DND-41 (cell line): ENCODE measurements at regions not wholly inside any gene's neighbourhood (a gene's known extent, or its start where the extent isn't known, plus 50 kb on each side); places are given as distances from the start of the nearest gene placed in this dataset.
A peak's percentile ranks its signal among the peaks of the same experiment; 100 is the strongest.

ENCODE experiments used
- ATAC-seq: fragments of 200-7000 bp; cut with Tn5 transposase; 3 replicates; pipeline ENCODE4 v1.9.1; 2021; ENCODE audit warnings: low read depth; ENCODE audit not compliant: insufficient read depth
- DNase-seq: peaks from one replicate; pipeline ENCODE4 v3.0.0-alpha.2; 2020
- H2AFZ ChIP-seq: 2 replicates; pipeline ENCODE4 v1.6.0; 2012; ENCODE audit warnings: low read depth, low read length
- H3K27ac ChIP-seq: 2 replicates; pipeline ENCODE4 v1.5.1; 2012; ENCODE audit warnings: low read length, inconsistent platforms
- H3K27me3 ChIP-seq: fragments of 200-600 bp; sonication (generic); 2 replicates; pipeline ENCODE4 v1.6.0; 2012; ENCODE audit warnings: low read length, mild to moderate bottlenecking, inconsistent platforms; ENCODE audit not compliant: insufficient read depth, poor library complexity
- H3K36me3 ChIP-seq: 2 replicates; pipeline ENCODE4 v1.5.1; 2012; ENCODE audit warnings: low read length, inconsistent platforms; ENCODE audit not compliant: insufficient read depth
- H3K4me1 ChIP-seq: 2 replicates; pipeline ENCODE4 v1.5.1; 2012; ENCODE audit warnings: mild to moderate bottlenecking, low read length; ENCODE audit not compliant: insufficient read depth
- H3K4me2 ChIP-seq: 2 replicates; pipeline ENCODE4 v1.6.0; 2012; ENCODE audit warnings: mild to moderate bottlenecking, moderate library complexity, low read length, inconsistent platforms; ENCODE audit not compliant: insufficient read depth
- H3K4me3 ChIP-seq, 2 experiments: fragments of 200-600 bp in 1 of 2; shearing (Covaris generic) in 1 of 2; 2 replicates each; pipeline ENCODE4 v1.5.1; 2012 to 2016; ENCODE audit warnings: inconsistent platforms in 2 of 2, low read length in 2 of 2, mild to moderate bottlenecking in 2 of 2, low read depth in 1 of 2, moderate library complexity in 1 of 2
- H3K79me2 ChIP-seq: 2 replicates; pipeline ENCODE4 v1.6.0; 2012; ENCODE audit warnings: low read length, inconsistent platforms; ENCODE audit not compliant: insufficient read depth
- H3K9ac ChIP-seq: 2 replicates; pipeline ENCODE4 v1.6.0; 2012; ENCODE audit warnings: low read depth, mild to moderate bottlenecking, inconsistent platforms, low read length, moderate library complexity
- H3K9me3 ChIP-seq: 2 replicates; pipeline ENCODE4 v1.5.1; 2012; ENCODE audit warnings: low read length, moderate library complexity, mild to moderate bottlenecking, inconsistent platforms; ENCODE audit not compliant: insufficient read depth, severe bottlenecking
- H4K20me1 ChIP-seq: 2 replicates; pipeline ENCODE4 v1.6.0; 2012; ENCODE audit warnings: low read length; ENCODE audit not compliant: insufficient read depth
- CTCF ChIP-seq: IDR thresholded peaks from 2 replicates; pipeline ENCODE4 v1.5.1; 2012; ENCODE audit warnings: borderline replicate concordance, low read length, moderate library complexity, mild to moderate bottlenecking; ENCODE audit not compliant: poor library complexity, severe bottlenecking; ENCODE audit errors: extremely low read depth
- EZH2 ChIP-seq: IDR thresholded peaks from 3 replicates; pipeline ENCODE4 v1.6.1; 2012; ENCODE audit warnings: borderline replicate concordance, low read depth, mild to moderate bottlenecking, moderate library complexity, low read length, inconsistent platforms; ENCODE audit not compliant: severe bottlenecking

- Histone ChIP-seq H3K9me3 (peaks cover 7% of the 10 kb centered on the region), H3K4me3 (peak overlapping the region; percentile 72 to 82), H3K27me3 (no peaks in the 10 kb centered on the region), H3K79me2 (peaks cover 41% of the 10 kb centered on the region), H3K4me1 (peaks cover 36% of the 10 kb centered on the region), H3K36me3 (no peaks in the 10 kb centered on the region), H3K9ac (peak overlapping the region; percentile 79), H3K4me2 (peak overlapping the region; percentile 80), H4K20me1 (no peaks in the 10 kb centered on the region), H2AFZ (peak overlapping the region; percentile 88), H3K27ac (peak overlapping the region; percentile 93)
- DNase-seq (no peak), ATAC-seq (no peak)
- TF ChIP-seq CTCF = no peak
- no peak for TF ChIP-seq EZH2
Measured at GRCh38 chr16:72665701-72666100, 382.2 kb downstream of the ZFHX3 start.

DNA sequence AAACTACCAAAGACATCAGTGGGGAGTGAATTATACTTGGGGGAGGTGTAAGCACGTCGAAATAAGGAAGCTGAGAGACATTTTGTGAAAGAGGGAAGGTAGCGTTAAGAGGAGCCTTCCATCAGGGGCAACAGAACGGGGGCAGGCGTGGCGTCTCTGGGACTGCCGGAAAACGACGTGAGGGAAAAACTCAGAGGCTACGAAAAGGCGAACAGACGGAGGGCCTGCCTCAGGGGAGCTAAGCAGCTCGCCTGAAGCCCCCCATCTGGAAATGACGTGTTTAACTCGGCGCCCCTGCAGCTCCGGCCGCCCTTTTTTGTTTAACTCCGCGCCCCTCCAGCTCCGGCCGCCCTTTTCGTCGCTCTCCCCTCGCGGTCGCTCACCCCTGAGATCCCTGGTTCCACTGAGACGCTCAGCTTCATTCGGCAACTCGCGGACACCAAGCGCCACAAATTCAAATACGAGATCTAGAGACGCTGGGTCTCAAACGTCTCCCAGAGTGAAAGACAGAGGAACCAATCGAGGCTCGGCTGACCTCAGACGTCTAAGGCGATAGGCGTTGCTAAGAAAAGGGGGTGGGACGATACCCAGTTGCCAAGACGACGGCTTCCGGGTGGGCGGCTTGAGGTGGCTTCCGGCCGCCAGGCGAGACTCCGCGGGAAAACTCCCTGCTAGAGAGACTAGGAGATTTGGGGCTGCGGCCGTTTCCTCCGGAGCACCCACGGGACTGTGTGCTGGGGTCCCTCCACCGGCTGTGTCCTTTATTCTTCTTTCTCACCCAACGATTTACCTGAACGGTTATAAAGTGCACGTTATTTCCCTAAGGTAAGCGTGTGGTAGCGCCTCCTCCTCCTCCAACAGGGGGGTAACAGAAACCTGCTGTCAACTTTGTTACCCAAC, 383.2 kb downstream of the ZFHX3 start:
- peaks cover 7% of the 10 kb centered on the region for H3K9me3 ChIP-seq
- peak overlapping the region; percentile 72 to 82 for H3K4me3 ChIP-seq
- DNase-seq (peak; percentile 97), ATAC-seq (peak; percentile 97)
- H3K4me2 ChIP-seq = peak overlapping the region; percentile 83
- peak overlapping the region; percentile 79 for H3K9ac ChIP-seq
- H3K27ac ChIP-seq = peak overlapping the region; percentile 93
- H4K20me1 ChIP-seq = no peaks in the 10 kb centered on the region
- no peaks in the 10 kb centered on the region for H3K36me3 ChIP-seq
- no peaks in the 10 kb centered on the region for H3K27me3 ChIP-seq
- H3K79me2 ChIP-seq = peaks cover 46% of the 10 kb centered on the region
- TF ChIP-seq EZH2 = no peak
- peak; percentile 21 for TF ChIP-seq CTCF
- peaks cover 36% of the 10 kb centered on the region for H3K4me1 ChIP-seq
- peak overlapping the region; percentile 89 for H2AFZ ChIP-seq

DNA sequence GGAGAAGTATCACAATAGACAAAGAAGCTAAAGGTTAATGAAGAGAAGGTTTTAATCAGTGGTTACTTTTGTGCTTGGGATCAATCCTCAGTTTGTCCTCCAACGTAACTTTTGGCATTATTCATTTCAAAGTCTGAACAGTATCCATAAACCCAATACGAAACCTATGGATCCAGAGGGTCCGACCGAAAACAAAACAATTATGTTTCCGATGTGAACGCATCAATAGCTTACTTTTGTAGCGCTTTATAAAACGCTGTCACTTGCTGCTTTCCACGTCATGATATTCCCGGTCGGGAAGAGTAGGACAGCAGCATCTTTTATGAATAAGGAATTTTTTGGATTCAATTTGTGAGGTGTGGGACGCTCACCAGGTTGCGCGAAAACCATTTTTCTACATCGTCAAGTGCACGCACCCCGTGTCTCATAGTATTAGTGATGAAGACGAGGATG, 383.8 kb downstream of the ZFHX3 start:
- Histone ChIP-seq H3K9me3 (peaks cover 7% of the 10 kb centered on the region), H2AFZ (peak overlapping the region; percentile 89), H3K79me2 (peaks cover 52% of the 10 kb centered on the region), H3K4me3 (peak overlapping the region; percentile 72 to 82), H3K4me2 (peak overlapping the region; percentile 83), H4K20me1 (no peaks in the 10 kb centered on the region), H3K27me3 (no peaks in the 10 kb centered on the region), H3K27ac (peak overlapping the region; percentile 92), H3K9ac (peak overlapping the region; percentile 79), H3K36me3 (no peaks in the 10 kb centered on the region), H3K4me1 (peaks cover 41% of the 10 kb centered on the region)
- no peak for TF ChIP-seq CTCF
- no peak for TF ChIP-seq EZH2
- no peak for ATAC-seq
- DNase-seq = no peak
